ENCODE measurements at regions not wholly inside any gene's neighbourhood (a gene's known extent, or its start where the extent isn't known, plus 50 kb on each side); places are given as distances from the start of the nearest gene placed in this dataset.

DNA sequence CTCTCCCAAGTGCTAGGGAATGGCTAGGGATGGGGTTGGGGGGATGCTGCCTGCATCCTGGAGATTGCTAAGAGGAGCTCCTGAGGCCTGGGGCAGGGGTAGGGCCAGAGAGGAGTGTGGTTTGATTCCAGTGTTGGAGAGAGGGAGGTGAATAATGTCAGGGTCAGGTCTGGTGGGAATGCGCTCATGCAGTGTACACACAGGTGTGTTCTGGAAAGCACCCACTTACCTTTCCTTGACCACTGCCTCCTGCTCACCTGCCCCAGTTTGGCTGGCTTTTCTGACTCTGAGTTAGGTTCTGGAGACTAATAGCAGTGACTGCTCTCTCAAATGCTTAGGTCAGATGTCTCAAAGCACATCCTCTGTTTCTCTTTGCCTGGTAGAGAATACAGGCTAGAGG, 135.4 kb upstream of the BMPER start:
- no peaks in the 10 kb centered on the region for H3K27me3 Mint-ChIP-seq (ENCODE audit: low read depth)
- peaks cover 2% of the 10 kb centered on the region for H3K4me1 Mint-ChIP-seq (ENCODE audit: low read depth)
- no peak overlapping the region for H3K27ac Mint-ChIP-seq (ENCODE audit: unreplicated experiment)
- no peak overlapping the region for H3K4me3 Mint-ChIP-seq (ENCODE audit: unreplicated experiment)
- H3K9me3 Mint-ChIP-seq (ENCODE audit: low read depth) = peaks cover 3% of the 10 kb centered on the region
- TF ChIP-seq, protein P1, sequence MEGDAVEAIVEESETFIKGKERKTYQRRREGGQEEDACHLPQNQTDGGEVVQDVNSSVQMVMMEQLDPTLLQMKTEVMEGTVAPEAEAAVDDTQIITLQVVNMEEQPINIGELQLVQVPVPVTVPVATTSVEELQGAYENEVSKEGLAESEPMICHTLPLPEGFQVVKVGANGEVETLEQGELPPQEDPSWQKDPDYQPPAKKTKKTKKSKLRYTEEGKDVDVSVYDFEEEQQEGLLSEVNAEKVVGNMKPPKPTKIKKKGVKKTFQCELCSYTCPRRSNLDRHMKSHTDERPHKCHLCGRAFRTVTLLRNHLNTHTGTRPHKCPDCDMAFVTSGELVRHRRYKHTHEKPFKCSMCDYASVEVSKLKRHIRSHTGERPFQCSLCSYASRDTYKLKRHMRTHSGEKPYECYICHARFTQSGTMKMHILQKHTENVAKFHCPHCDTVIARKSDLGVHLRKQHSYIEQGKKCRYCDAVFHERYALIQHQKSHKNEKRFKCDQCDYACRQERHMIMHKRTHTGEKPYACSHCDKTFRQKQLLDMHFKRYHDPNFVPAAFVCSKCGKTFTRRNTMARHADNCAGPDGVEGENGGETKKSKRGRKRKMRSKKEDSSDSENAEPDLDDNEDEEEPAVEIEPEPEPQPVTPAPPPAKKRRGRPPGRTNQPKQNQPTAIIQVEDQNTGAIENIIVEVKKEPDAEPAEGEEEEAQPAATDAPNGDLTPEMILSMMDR (IDR thresholded peaks at IDR 0.05) = no peak
- H3K36me3 Mint-ChIP-seq (ENCODE audit: low read depth) = peaks cover 13% of the 10 kb centered on the region
- DNase-seq (ENCODE audit: low spot score) = no peak

DNA sequence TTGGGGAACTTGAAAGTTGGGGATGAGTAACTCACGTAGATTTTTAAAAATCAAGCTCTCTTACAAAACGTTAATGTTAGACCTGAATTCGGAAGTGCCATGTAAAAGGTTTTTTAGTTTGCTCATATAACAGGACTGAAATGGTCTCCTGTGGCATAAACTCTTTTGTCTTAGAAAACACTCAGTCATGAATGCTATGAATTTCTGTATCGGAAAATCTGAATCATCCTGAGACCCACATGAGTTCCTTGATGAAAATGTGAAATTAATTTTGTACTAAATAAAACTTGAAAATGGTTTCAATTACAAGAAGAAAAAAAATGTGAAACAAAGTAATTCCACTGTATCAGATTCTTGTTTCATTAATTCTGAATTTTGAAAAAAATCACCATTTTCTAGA, 134.8 kb upstream of the BMPER start:
- Mint-ChIP-seq H3K4me1 (ENCODE audit: low read depth) (peaks cover 6% of the 10 kb centered on the region), H3K4me3 (ENCODE audit: unreplicated experiment) (no peak overlapping the region), H3K9me3 (ENCODE audit: low read depth) (peaks cover 3% of the 10 kb centered on the region), H3K27ac (ENCODE audit: unreplicated experiment) (no peak overlapping the region), H3K36me3 (ENCODE audit: low read depth) (peaks cover 13% of the 10 kb centered on the region), H3K27me3 (ENCODE audit: low read depth) (no peaks in the 10 kb centered on the region)
- TF ChIP-seq, protein P1 (IDR thresholded peaks at IDR 0.05) = no peak
- DNase-seq (ENCODE audit: low spot score) = no peak

- no peak overlapping the region for H3K4me3 Mint-ChIP-seq (ENCODE audit: unreplicated experiment)
- H3K36me3 Mint-ChIP-seq (ENCODE audit: low read depth) = peaks cover 13% of the 10 kb centered on the region
- DNase-seq (ENCODE audit: low spot score) = no peak
- H3K4me1 Mint-ChIP-seq (ENCODE audit: low read depth) = peaks cover 6% of the 10 kb centered on the region
- no peak overlapping the region for H3K27ac Mint-ChIP-seq (ENCODE audit: unreplicated experiment)
- TF ChIP-seq, protein P1 (IDR thresholded peaks at IDR 0.05) = no peak
- H3K9me3 Mint-ChIP-seq (ENCODE audit: low read depth) = peaks cover 3% of the 10 kb centered on the region
- H3K27me3 Mint-ChIP-seq (ENCODE audit: low read depth) = no peaks in the 10 kb centered on the region
Measured at GRCh38 chr7:33771422-33771821, 133.9 kb upstream of the BMPER start.

DNA sequence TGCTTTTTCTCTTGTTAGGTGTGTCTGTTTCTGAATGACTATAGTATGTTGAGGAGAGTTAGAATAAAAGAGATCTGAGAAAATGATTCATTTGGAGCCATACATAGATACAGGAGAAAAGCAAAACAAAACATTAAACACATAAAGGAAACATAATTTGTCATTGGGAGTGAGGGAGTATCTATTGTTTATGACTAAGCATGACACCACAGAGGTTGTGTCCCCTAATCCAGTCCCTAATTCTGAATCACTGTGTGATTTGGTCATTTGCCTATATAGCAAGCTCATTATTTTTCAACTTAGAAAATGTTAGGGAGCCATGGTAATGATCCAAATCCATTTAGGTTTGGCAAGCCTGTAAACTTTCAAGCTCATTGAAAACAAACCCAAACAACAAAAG, 132.3 kb upstream of the BMPER start:
- Mint-ChIP-seq H3K27ac (ENCODE audit: unreplicated experiment) (no peak overlapping the region), H3K4me1 (ENCODE audit: low read depth) (peaks cover 6% of the 10 kb centered on the region), H3K9me3 (ENCODE audit: low read depth) (peaks cover 3% of the 10 kb centered on the region), H3K36me3 (ENCODE audit: low read depth) (peaks cover 13% of the 10 kb centered on the region), H3K4me3 (ENCODE audit: unreplicated experiment) (no peak overlapping the region), H3K27me3 (ENCODE audit: low read depth) (no peaks in the 10 kb centered on the region)
- no peak for DNase-seq (ENCODE audit: low spot score)
- TF ChIP-seq, protein P1 (IDR thresholded peaks at IDR 0.05) = no peak

GRCh38 chr7:33774762-33775523, 130.4 kb upstream of the BMPER start:
- Mint-ChIP-seq H3K27me3 (ENCODE audit: low read depth) (no peaks in the 10 kb centered on the region), H3K9me3 (ENCODE audit: low read depth) (peaks cover 3% of the 10 kb centered on the region), H3K27ac (ENCODE audit: unreplicated experiment) (peak overlapping the region; percentile 1), H3K4me3 (ENCODE audit: unreplicated experiment) (no peak overlapping the region), H3K36me3 (ENCODE audit: low read depth) (peaks cover 7% of the 10 kb centered on the region), H3K4me1 (ENCODE audit: low read depth) (peaks cover 11% of the 10 kb centered on the region)
- TF ChIP-seq, protein P1 (IDR thresholded peaks at IDR 0.05) = no peak
- no peak for DNase-seq (ENCODE audit: low spot score)

All from chondrocyte (in vitro differentiated cells).